SK-N-SH (cell line): ENCODE measurements at regions not wholly inside any gene's neighbourhood (a gene's known extent, or its start where the extent isn't known, plus 50 kb on each side); places are given as distances from the start of the nearest gene placed in this dataset.

Source experiments
- CHD2 ChIP-seq: fragments of 150-350 bp; IDR thresholded peaks from 2 replicates; pipeline ENCODE4 v1.6.1; 2018; ENCODE audit warnings: low read length; ENCODE audit not compliant: partially characterized antibody
- CTCF ChIP-seq: fragments of 200-600 bp; sonication (generic); IDR thresholded peaks from 2 replicates; pipeline ENCODE4 v1.6.1; 2017; ENCODE audit warnings: antibody characterized with exemption, mild to moderate bottlenecking, moderate library complexity
- ELF1 ChIP-seq: IDR thresholded peaks from 2 replicates; pipeline ENCODE4 v1.4.0; 2012
- EP300 ChIP-seq, 2 experiments: IDR thresholded peaks; 2 replicates each; pipeline versions ENCODE4 v1.4.0 to v1.6.1; 2012; ENCODE audit warnings: borderline replicate concordance in 1 of 2, low read depth in 1 of 2, low read length in 1 of 2
- EZH2phosphoT487 ChIP-seq: fragments of 200-600 bp; sonication (generic); IDR thresholded peaks from 2 replicates; pipeline ENCODE4 v1.6.1; 2017; ENCODE audit warnings: low read depth, mixed run types, mild to moderate bottlenecking, antibody characterized with exemption, moderate library complexity, borderline replicate concordance
- GABPA ChIP-seq: IDR thresholded peaks from 2 replicates; pipeline ENCODE4 v1.4.0; 2012; ENCODE audit warnings: low read depth, mild to moderate bottlenecking
- MAX ChIP-seq: IDR thresholded peaks from 2 replicates; pipeline ENCODE4 v1.4.0; 2012; ENCODE audit warnings: low read depth
- POLR2AphosphoS5 ChIP-seq: IDR thresholded peaks from 2 replicates; pipeline ENCODE4 v1.6.1; 2012; ENCODE audit warnings: low read depth, low read length
- REST ChIP-seq: IDR thresholded peaks from 2 replicates; pipeline ENCODE4 v1.6.1; 2012; ENCODE audit warnings: mild to moderate bottlenecking, low read depth, low read length, moderate library complexity
- RFX5 ChIP-seq: IDR thresholded peaks from 2 replicates; pipeline ENCODE4 v1.6.1; 2012; ENCODE audit warnings: mild to moderate bottlenecking, improper control_type of control experiment, low read length
- SIN3A ChIP-seq: IDR thresholded peaks from 2 replicates; pipeline ENCODE4 v1.6.1; 2012; ENCODE audit warnings: low read depth, mild to moderate bottlenecking, low read length, moderate library complexity, borderline replicate concordance
- SMC3 ChIP-seq: IDR thresholded peaks from 2 replicates; pipeline ENCODE4 v1.6.1; 2012; ENCODE audit warnings: low read depth, low read length, improper control_type of control experiment
- TAF1 ChIP-seq: IDR thresholded peaks from 2 replicates; pipeline ENCODE4 v1.6.1; 2012; ENCODE audit warnings: low read depth, mild to moderate bottlenecking, low read length, moderate library complexity, borderline replicate concordance
- YY1 ChIP-seq: IDR thresholded peaks from 2 replicates; pipeline ENCODE4 v1.4.0; 2012; ENCODE audit warnings: low read depth, mild to moderate bottlenecking

- TF ChIP-seq POLR2AphosphoS5: no peak
- TF ChIP-seq REST: no peak
- no peak for TF ChIP-seq SMC3
- no peak for TF ChIP-seq TAF1
- no peak for TF ChIP-seq MAX
- TF ChIP-seq CTCF: no peak
- TF ChIP-seq GABPA: no peak
- no peak for TF ChIP-seq CHD2
- TF ChIP-seq SIN3A: no peak
- TF ChIP-seq YY1: no peak
- TF ChIP-seq EP300 (IDR thresholded peaks at IDR 0.05; ENCODE audit: borderline replicate concordance in 1 of 2, low read depth in 1 of 2, low read length in 1 of 2): no peak
- no peak for TF ChIP-seq ELF1
- no peak for TF ChIP-seq RFX5
- TF ChIP-seq EZH2phosphoT487: no peak
These were observed 1132.7 kb downstream of the CDH9 start for GRCh38 chr5:25905646-25906045.
